ENCODE measurements at regions not wholly inside any gene's neighbourhood (a gene's known extent, or its start where the extent isn't known, plus 50 kb on each side); places are given as distances from the start of the nearest gene placed in this dataset.

DNA sequence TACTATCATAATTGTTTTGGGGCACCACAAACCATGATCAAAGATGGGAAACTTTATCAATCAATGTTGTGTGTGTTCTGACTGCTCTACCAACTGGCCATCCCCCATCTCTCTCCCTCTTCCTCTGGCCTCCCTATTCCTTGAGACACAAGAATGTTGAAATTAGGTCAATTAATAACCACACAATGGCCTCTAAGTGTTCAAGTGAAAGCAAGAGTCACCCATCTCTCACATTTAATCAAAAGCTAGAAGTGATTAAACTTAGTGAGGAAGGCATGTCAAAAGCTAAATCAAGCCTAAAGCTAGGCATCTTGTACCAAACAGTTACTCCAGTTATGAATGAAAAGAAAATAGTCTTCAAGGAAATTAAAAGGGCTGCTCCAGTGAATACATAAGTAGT is 390.3 kb upstream of the NFIA start:
- TF ChIP-seq, protein P1, sequence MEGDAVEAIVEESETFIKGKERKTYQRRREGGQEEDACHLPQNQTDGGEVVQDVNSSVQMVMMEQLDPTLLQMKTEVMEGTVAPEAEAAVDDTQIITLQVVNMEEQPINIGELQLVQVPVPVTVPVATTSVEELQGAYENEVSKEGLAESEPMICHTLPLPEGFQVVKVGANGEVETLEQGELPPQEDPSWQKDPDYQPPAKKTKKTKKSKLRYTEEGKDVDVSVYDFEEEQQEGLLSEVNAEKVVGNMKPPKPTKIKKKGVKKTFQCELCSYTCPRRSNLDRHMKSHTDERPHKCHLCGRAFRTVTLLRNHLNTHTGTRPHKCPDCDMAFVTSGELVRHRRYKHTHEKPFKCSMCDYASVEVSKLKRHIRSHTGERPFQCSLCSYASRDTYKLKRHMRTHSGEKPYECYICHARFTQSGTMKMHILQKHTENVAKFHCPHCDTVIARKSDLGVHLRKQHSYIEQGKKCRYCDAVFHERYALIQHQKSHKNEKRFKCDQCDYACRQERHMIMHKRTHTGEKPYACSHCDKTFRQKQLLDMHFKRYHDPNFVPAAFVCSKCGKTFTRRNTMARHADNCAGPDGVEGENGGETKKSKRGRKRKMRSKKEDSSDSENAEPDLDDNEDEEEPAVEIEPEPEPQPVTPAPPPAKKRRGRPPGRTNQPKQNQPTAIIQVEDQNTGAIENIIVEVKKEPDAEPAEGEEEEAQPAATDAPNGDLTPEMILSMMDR (IDR thresholded peaks at IDR 0.05; ENCODE audit: low read depth, low read length), result no peak
- no peak for TF ChIP-seq EZH2phosphoT487 (IDR thresholded peaks at IDR 0.05; ENCODE audit: low read depth)

Measured in OCI-LY3 (cell line).